Myocyte (in vitro differentiated cells): ENCODE measurements at regions not wholly inside any gene's neighbourhood (a gene's known extent, or its start where the extent isn't known, plus 50 kb on each side); places are given as distances from the start of the nearest gene placed in this dataset.
A peak's percentile ranks its signal among the peaks of the same experiment; 100 is the strongest.
"Not testable (repeated sequence)": the region's sequence is repeated elsewhere in the genome, so short reads cannot be mapped to it uniquely, and the experiment has no call there.

ENCODE experiments used
- DNase-seq: peaks from one replicate; pipeline ENCODE4 v3.0.0-alpha.2; 2012; ENCODE audit warnings: low read depth

- DNase-seq, result no peak
Observed at GRCh38 chr4:174012135-174012885, 271.2 kb downstream of the FBXO8 start.

GRCh38 chr4:174010547-174010946, 272.9 kb downstream of the FBXO8 start:
- DNase-seq, result no peak

GRCh38 chr4:174009686-174010451, 273.6 kb downstream of the FBXO8 start:
- no peak for DNase-seq

- peak; percentile 87 for DNase-seq
Observed at GRCh38 chr4:174005422-174005821, 278.0 kb downstream of the FBXO8 start.

GRCh38 chr4:173998471-173999144, 284.9 kb downstream of the FBXO8 start:
- no peak for DNase-seq

GRCh38 chr4:173995779-173996178, 287.7 kb downstream of the FBXO8 start:
- DNase-seq, result not testable (repeated sequence)

- DNase-seq, result no peak
Observed at GRCh38 chr4:173991814-173992213, 291.7 kb downstream of the FBXO8 start.

- no peak for DNase-seq
Observed at GRCh38 chr4:173991316-173991715, 292.2 kb downstream of the FBXO8 start.

- no peak for DNase-seq
Observed at GRCh38 chr4:173990869-173991210, 292.6 kb downstream of the FBXO8 start.

- peak; percentile 62 for DNase-seq
Observed at GRCh38 chr4:173990126-173990868, 293.2 kb downstream of the FBXO8 start.

GRCh38 chr4:173963523-173963922, 319.9 kb downstream of the FBXO8 start:
- not testable (repeated sequence) for DNase-seq

GRCh38 chr4:173960398-173960797, 323.1 kb downstream of the FBXO8 start:
- no peak for DNase-seq

GRCh38 chr4:173958445-173958844, 325.0 kb downstream of the FBXO8 start:
- peak; percentile 63 for DNase-seq

- no peak for DNase-seq
Observed at GRCh38 chr4:173943547-173943946, 339.9 kb downstream of the FBXO8 start.

- DNase-seq, result no peak
Observed at GRCh38 chr4:173940146-173940545, 343.3 kb downstream of the FBXO8 start.

- peak; percentile 8 for DNase-seq
Observed at GRCh38 chr4:173937631-173938270, 345.7 kb downstream of the FBXO8 start.

GRCh38 chr4:173936861-173937260, 346.6 kb downstream of the FBXO8 start:
- no peak for DNase-seq

GRCh38 chr4:173935622-173936405, 347.7 kb downstream of the FBXO8 start:
- no peak for DNase-seq

GRCh38 chr4:173934933-173935620, 348.4 kb downstream of the FBXO8 start:
- DNase-seq, result no peak

- DNase-seq, result no peak
Observed at GRCh38 chr4:173934201-173934600, 349.3 kb downstream of the FBXO8 start.
